Colonic mucosa (tissue), 4 donors: ENCODE measurements at regions not wholly inside any gene's neighbourhood (a gene's known extent, or its start where the extent isn't known, plus 50 kb on each side); places are given as distances from the start of the nearest gene placed in this dataset.

Source experiments
- DNase-seq: peaks from one replicate; pipeline ENCODE4 v3.0.0-alpha.2; 2020
- H3K27ac ChIP-seq: fragments of 200-600 bp; one replicate; pipeline ENCODE4 v1.8.0; 2021
- H3K27me3 ChIP-seq: fragments of 200-600 bp; one replicate; pipeline ENCODE4 v1.8.0; 2021
- H3K36me3 ChIP-seq: fragments of 200-600 bp; one replicate; pipeline ENCODE4 v1.8.0; 2021
- H3K4me1 ChIP-seq: fragments of 200-600 bp; one replicate; pipeline ENCODE4 v1.8.0; 2021; ENCODE audit warnings: mild to moderate bottlenecking
- H3K4me3 ChIP-seq: fragments of 200-600 bp; one replicate; pipeline ENCODE4 v1.8.0; 2021
- H3K9ac ChIP-seq, 2 donors: one replicate each; pipeline ENCODE4 v1.7.0; 2013; ENCODE audit warnings: control low read depth in 2 of 2, low read depth in 2 of 2, low read length in 2 of 2
- H3K9me3 ChIP-seq: fragments of 200-600 bp; one replicate; pipeline ENCODE4 v1.8.0; 2021
- intact Hi-C: fragments of 100-400 bp; cut with DNase I; formaldehyde crosslinking; loops from one replicate; pipeline ENCODE4 v1.14.1; 2022
- TF ChIP-seq, protein P1 (sequence below): fragments of 200-600 bp; IDR thresholded peaks from one replicate; pipeline ENCODE4 v1.8.0; 2022; ENCODE audit warnings: antibody characterized with exemption, mild to moderate bottlenecking
- donor health status: healthy.
- donor health status: DM: no; HTN: no; CAD: no.
- donor health status: DM: no; HTN: no; CAD: no.

DNA sequence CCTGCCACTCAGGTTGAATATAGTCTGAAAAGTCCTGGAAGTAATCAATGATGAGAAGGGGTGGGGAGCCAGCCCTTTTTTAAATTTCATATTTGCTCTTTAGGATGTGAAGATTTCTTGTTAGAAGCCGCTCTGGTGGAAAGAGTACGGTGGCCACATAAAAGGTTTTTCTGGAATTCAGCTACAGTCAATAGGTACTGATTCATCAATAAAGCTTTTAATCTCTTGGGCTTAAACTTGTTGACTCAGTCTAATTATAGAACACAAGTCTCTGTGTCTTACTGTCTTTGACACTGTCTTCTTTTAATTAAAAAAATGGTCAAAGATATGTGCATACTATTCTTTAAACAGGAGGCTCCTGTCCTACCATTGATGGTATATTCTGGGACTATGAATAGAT is 99.9 kb upstream of the TP63 start:
- intact Hi-C loops = no loop called here

DNA sequence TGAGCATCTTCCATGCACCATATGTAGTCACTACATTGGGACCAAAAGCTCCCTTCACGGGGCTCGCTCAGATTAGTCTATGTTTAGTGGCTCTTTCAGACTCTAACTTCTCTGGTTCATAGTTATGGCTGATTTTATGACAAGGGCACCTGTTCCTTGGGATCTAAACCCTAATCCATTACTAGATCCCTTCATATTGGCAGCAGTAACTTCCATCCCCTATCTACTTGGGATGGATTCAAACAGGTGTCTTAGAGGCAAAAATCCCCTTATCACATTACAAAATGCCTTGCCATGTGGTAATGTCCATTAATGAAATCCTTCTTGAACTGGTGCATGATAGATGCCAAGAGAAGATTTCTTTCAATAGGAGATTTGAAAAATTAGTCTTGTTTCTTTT is 96.7 kb upstream of the TP63 start:
- Histone ChIP-seq H3K9me3 (no peaks in the 10 kb centered on the region), H3K4me1 (no peaks in the 10 kb centered on the region), H3K4me3 (no peak overlapping the region), H3K36me3 (no peaks in the 10 kb centered on the region), H3K9ac (no peak overlapping the region), H3K27ac (no peak overlapping the region), H3K27me3 (no peaks in the 10 kb centered on the region)
- intact Hi-C loops = no loop called here
- TF ChIP-seq, protein P1, sequence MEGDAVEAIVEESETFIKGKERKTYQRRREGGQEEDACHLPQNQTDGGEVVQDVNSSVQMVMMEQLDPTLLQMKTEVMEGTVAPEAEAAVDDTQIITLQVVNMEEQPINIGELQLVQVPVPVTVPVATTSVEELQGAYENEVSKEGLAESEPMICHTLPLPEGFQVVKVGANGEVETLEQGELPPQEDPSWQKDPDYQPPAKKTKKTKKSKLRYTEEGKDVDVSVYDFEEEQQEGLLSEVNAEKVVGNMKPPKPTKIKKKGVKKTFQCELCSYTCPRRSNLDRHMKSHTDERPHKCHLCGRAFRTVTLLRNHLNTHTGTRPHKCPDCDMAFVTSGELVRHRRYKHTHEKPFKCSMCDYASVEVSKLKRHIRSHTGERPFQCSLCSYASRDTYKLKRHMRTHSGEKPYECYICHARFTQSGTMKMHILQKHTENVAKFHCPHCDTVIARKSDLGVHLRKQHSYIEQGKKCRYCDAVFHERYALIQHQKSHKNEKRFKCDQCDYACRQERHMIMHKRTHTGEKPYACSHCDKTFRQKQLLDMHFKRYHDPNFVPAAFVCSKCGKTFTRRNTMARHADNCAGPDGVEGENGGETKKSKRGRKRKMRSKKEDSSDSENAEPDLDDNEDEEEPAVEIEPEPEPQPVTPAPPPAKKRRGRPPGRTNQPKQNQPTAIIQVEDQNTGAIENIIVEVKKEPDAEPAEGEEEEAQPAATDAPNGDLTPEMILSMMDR = no peak
- no peak for DNase-seq

More for the DNA sequence above, 99.9 kb upstream of the TP63 start:
- Histone ChIP-seq H3K36me3 (no peaks in the 10 kb centered on the region), H3K27me3 (no peaks in the 10 kb centered on the region), H3K4me1 (no peaks in the 10 kb centered on the region), H3K4me3 (no peak overlapping the region), H3K9ac (no peak overlapping the region), H3K9me3 (no peaks in the 10 kb centered on the region), H3K27ac (no peak overlapping the region)
- DNase-seq = no peak
- TF ChIP-seq, protein P1 = no peak

DNA sequence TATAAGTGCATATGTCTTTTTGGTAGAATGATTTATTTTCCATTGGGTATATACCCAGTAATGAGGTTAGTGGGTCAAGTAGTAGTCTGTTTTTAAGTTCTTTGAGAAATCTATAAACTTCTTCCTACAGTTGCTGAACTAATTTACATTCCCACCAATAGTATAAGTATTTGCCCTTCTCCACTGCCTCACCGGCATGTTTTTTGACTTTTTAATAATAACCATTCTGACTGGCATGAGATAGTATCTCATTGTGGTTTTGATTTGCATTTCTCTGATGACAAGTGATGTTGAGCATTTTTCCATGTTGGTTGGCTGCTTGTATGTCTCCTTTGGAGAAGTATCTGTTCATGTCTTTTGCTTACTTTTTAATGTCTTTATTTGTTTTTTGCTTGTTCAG is 94.1 kb upstream of the TP63 start:
- no peak overlapping the region for H3K4me3 ChIP-seq
- no peak overlapping the region for H3K9ac ChIP-seq
- DNase-seq = no peak
- no peaks in the 10 kb centered on the region for H3K36me3 ChIP-seq
- no peak overlapping the region for H3K27ac ChIP-seq
- H3K4me1 ChIP-seq = no peaks in the 10 kb centered on the region
- H3K9me3 ChIP-seq = no peaks in the 10 kb centered on the region
- no peaks in the 10 kb centered on the region for H3K27me3 ChIP-seq
- intact Hi-C loops = no loop called here
- TF ChIP-seq, protein P1 = no peak

DNA sequence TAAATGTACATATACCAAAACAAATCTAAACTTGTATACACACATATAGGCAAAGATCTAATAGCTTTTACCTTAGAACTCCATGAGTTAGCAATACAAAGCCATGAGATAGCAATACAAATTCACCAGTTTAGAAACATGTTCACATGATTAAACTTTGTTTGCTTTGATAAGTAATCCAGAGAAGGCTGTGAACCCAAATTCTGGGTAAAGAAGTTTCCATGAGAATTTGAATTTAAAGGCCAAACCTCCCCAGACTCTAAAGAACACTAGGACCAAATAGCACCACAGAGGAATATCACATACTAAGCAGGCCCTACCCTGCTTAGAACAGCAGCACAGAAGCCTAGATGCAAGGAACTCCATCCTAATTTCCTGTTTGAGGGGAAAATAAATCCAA is 83.7 kb upstream of the TP63 start:
- no peaks in the 10 kb centered on the region for H3K4me1 ChIP-seq
- H3K27me3 ChIP-seq = no peaks in the 10 kb centered on the region
- intact Hi-C loops = no loop called here
- no peak overlapping the region for H3K27ac ChIP-seq
- no peaks in the 10 kb centered on the region for H3K36me3 ChIP-seq
- no peak overlapping the region for H3K4me3 ChIP-seq
- TF ChIP-seq, protein P1 = no peak
- no peaks in the 10 kb centered on the region for H3K9me3 ChIP-seq
- no peak for DNase-seq
- no peak overlapping the region for H3K9ac ChIP-seq

DNA sequence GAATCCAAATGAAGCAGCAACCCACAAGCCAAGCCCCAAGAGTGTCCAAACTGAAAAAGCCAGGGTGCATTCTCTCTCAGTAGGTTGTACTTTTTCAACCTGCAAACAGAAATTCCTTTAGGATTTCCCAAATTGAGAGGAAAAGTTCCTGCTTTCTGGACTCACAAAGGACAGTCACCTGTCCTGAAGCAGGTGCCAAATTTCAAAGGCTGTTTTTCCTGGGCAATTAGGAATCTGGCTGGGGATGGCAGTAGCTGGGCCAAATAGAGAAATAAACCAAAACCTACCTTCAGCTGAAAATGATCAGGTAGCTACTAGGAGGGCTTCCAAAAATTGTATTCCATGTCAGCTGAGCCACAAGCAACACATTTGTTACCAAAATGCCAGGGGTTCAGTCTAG is 83.1 kb upstream of the TP63 start:
- H3K27me3 ChIP-seq = no peaks in the 10 kb centered on the region
- intact Hi-C loops = no loop called here
- no peaks in the 10 kb centered on the region for H3K9me3 ChIP-seq
- no peak overlapping the region for H3K4me3 ChIP-seq
- no peaks in the 10 kb centered on the region for H3K36me3 ChIP-seq
- no peak overlapping the region for H3K9ac ChIP-seq
- H3K27ac ChIP-seq = no peak overlapping the region
- TF ChIP-seq, protein P1 = no peak
- no peak for DNase-seq
- H3K4me1 ChIP-seq = no peaks in the 10 kb centered on the region

DNA sequence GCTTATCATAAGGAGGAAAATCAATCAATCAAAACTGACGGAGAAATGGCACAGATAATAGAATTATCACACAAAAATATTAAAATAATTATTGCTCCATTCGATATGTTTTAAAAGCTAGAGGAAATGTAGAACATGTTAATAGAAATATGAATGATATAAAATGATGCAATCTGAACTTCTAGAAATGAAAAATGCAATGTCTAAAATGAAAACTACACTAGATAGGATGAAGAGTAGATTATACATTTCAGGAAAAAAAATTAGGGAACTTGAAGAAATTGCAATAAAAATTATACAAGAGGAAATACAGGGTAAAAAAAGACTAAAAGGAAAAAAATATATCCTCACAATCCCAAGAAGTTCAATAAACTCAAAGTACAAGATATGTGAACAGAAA is 80.2 kb upstream of the TP63 start:
- H3K4me3 ChIP-seq = no peak overlapping the region
- no peaks in the 10 kb centered on the region for H3K36me3 ChIP-seq
- intact Hi-C loops = no loop called here
- no peak for DNase-seq
- TF ChIP-seq, protein P1 = no peak
- no peaks in the 10 kb centered on the region for H3K9me3 ChIP-seq
- H3K4me1 ChIP-seq = no peaks in the 10 kb centered on the region
- H3K9ac ChIP-seq = no peak overlapping the region
- no peaks in the 10 kb centered on the region for H3K27me3 ChIP-seq
- no peak overlapping the region for H3K27ac ChIP-seq
